K562 (cell line): ENCODE measurements at regions not wholly inside any gene's neighbourhood (a gene's known extent, or its start where the extent isn't known, plus 50 kb on each side); places are given as distances from the start of the nearest gene placed in this dataset.

Experiments
- ATAC-seq: fragments of 200-7000 bp; cut with Tn5 transposase; 3 replicates; pipeline ENCODE4 v1.9.1; 2020; ENCODE audit warnings: moderate library complexity
- BruUV-seq: library from RNA; stranded (reverse); fragments of 400-500 nt; replicated peaks from 2 replicates; lab custom pipeline; 2021; lab: Mats Ljungman, UMichigan
- CTCF ChIA-PET: fragments of 300-600 bp; formaldehyde crosslinking; extraction: SDS; loops from one replicate; lab custom pipeline; 2021; ENCODE audit warnings: low intra/inter-chr PET ratio; lab: Yijun Ruan, JAX
- POLR2A ChIA-PET: fragments of 300-600, 350-650 bp; sonication (Branson Sonifier 250); formaldehyde crosslinking; extraction: SDS; loops from one replicate; lab custom pipeline; 2021; ENCODE audit warnings: antibody characterized with exemption, inconsistent platforms; lab: Yijun Ruan, JAX
- DNase-seq, 4 experiments: peaks; one replicate each; pipeline versions ENCODE4 v3.0.0 to v3.0.0-alpha.2; 2011 to 2018; ENCODE audit warnings: low spot score in 3 of 4, mixed read lengths in 3 of 4; ENCODE audit errors: extremely low read depth in 1 of 4
- FAIRE-seq: peaks from 2 replicates; lab custom pipeline; 2011; peaks lifted over from hg19 to GRCh38; lab: Jason Lieb, UNC
- H2AFZ ChIP-seq: 2 replicates; pipeline ENCODE4 v1.6.0; 2011; ENCODE audit warnings: low read depth, low read length, control low read depth, inconsistent platforms
- H3K27ac ChIP-seq: fragments of 200-600 bp; 3 replicates; pipeline ENCODE4 v1.8.0; 2011; ENCODE audit warnings: low read depth, mild to moderate bottlenecking, control low read depth, inconsistent platforms, low read length, moderate library complexity, mixed read lengths; ENCODE audit errors: extremely low read depth
- H3K27me3 ChIP-seq, 2 experiments: fragments of 300-600 bp in 1 of 2; 2 replicates in 1 of 2; 3 replicates in 1 of 2; pipeline versions ENCODE4 v1.6.0 to v1.8.0; 2011; ENCODE audit warnings: inconsistent platforms in 2 of 2, low read length in 2 of 2, mild to moderate bottlenecking in 1 of 2, mixed read lengths in 1 of 2, moderate library complexity in 1 of 2; ENCODE audit not compliant: control insufficient read depth in 2 of 2, insufficient read depth in 2 of 2
- H3K36me3 ChIP-seq: fragments of 300-600 bp; 3 replicates; pipeline ENCODE4 v1.8.0; 2011; ENCODE audit warnings: mild to moderate bottlenecking, low read length, inconsistent platforms; ENCODE audit not compliant: control insufficient read depth, insufficient read depth
- H3K4me1 ChIP-seq, 2 experiments: fragments of 200-600 bp in 1 of 2; replicated peaks in 1 of 2; 2 replicates in 1 of 2; 3 replicates in 1 of 2; pipeline versions ENCODE4 v1.5.1 to v1.8.0; 2011; ENCODE audit warnings: inconsistent platforms in 2 of 2, low read length in 2 of 2, mild to moderate bottlenecking in 1 of 2, mixed read lengths in 1 of 2, moderate library complexity in 1 of 2; ENCODE audit not compliant: control insufficient read depth in 2 of 2, insufficient read depth in 2 of 2
- H3K4me2 ChIP-seq: 2 replicates; pipeline ENCODE4 v1.6.1; 2011; ENCODE audit warnings: low read length, control low read depth, inconsistent platforms, mixed read lengths; ENCODE audit not compliant: insufficient read depth
- H3K4me3 ChIP-seq: fragments of 200-600 bp; sonication (generic), shearing (Covaris generic); 2 replicates; pipeline ENCODE4 v1.5.1; 2016; ENCODE audit warnings: control low read depth, inconsistent platforms
- H3K79me2 ChIP-seq: fragments of 200-600 bp; 3 replicates; pipeline ENCODE4 v1.8.0; 2011; ENCODE audit warnings: low read length, inconsistent platforms; ENCODE audit not compliant: control insufficient read depth, insufficient read depth
- H3K9ac ChIP-seq, 2 experiments: 2 replicates each; pipeline versions ENCODE4 v1.6.0 to v1.6.1; 2011; ENCODE audit warnings: low read depth in 2 of 2, low read length in 2 of 2, control low read depth in 1 of 2, inconsistent platforms in 1 of 2, mild to moderate bottlenecking in 1 of 2, mixed read lengths in 1 of 2; ENCODE audit not compliant: insufficient read depth in 1 of 2
- H3K9me1 ChIP-seq: one replicate; pipeline ENCODE4 v1.6.0; 2011; ENCODE audit warnings: inconsistent platforms, mild to moderate bottlenecking, low read length, moderate library complexity; ENCODE audit not compliant: control insufficient read depth, insufficient read depth
- H3K9me3 ChIP-seq: replicated peaks from 2 replicates; pipeline ENCODE4 v1.5.1; 2011; ENCODE audit warnings: low read depth, low read length, inconsistent platforms; ENCODE audit not compliant: control insufficient read depth, insufficient read depth
- H4K20me1 ChIP-seq: replicated peaks from 2 replicates; pipeline ENCODE4 v1.6.1; 2011; ENCODE audit warnings: low read length, inconsistent platforms, mixed read lengths; ENCODE audit not compliant: control insufficient read depth, insufficient read depth
- ARID2 ChIP-seq: fragments of 450-650 bp; IDR thresholded peaks from 2 replicates; pipeline ENCODE4 v1.6.1; 2017; ENCODE audit warnings: antibody characterized with exemption, mild to moderate bottlenecking
- CREM ChIP-seq: IDR thresholded peaks from 2 replicates; pipeline ENCODE4 v1.6.1; 2014; ENCODE audit warnings: antibody characterized with exemption, low read depth
- E2F8 ChIP-seq: fragments of 450-650 bp; IDR thresholded peaks from 2 replicates; pipeline ENCODE4 v1.7.1; 2018; ENCODE audit warnings: mild to moderate bottlenecking, low read depth; ENCODE audit not compliant: partially characterized antibody
- KLF6 ChIP-seq: fragments of 250-450 bp; sonication (Bioruptor Pico); IDR thresholded peaks from 2 replicates; pipeline ENCODE4 v1.4.0; 2020; ENCODE audit warnings: mild to moderate bottlenecking, moderate library complexity, borderline replicate concordance
- RFX1 ChIP-seq: fragments of 450-650 bp; IDR thresholded peaks from 2 replicates; pipeline ENCODE4 v1.6.1; 2016; ENCODE audit warnings: mild to moderate bottlenecking, moderate library complexity
- SMARCA4 ChIP-seq: fragments of 450-650 bp; IDR thresholded peaks from 2 replicates; pipeline ENCODE4 v1.6.1; 2016
- STAG1 ChIP-seq: sonication (generic); formaldehyde crosslinking; IDR thresholded peaks from 2 replicates; pipeline ENCODE4 v1.5.0; 2020; ENCODE audit warnings: missing genetic modification reagents, borderline replicate concordance
- THRB ChIP-seq: fragments of 450-650 bp; formaldehyde crosslinking; conservative IDR thresholded peaks from 2 replicates; pipeline ENCODE4 v1.4.0; 2022; ENCODE audit warnings: mild to moderate bottlenecking, missing genetic modification characterization
- ZBTB26 ChIP-seq: fragments of 450-650 bp; formaldehyde crosslinking; IDR thresholded peaks from 2 replicates; pipeline ENCODE4 v1.4.0; 2022; ENCODE audit warnings: missing genetic modification characterization
- WGBS: fragments of 100-300 bp; shearing (Covaris generic); methylation state at CpG from one replicate; pipeline ENCODE4 v1.1.6; 2016; ENCODE audit warnings: low coverage, mixed read lengths; ENCODE audit not compliant: insufficient coverage; ENCODE audit errors: missing lambda C conversion rate; 5-methylcytosine and 5-hydroxymethylcytosine counted together
- in situ Hi-C: fragments of 300-500 bp; cut with MboI; formaldehyde crosslinking; loops from 4 replicates; pipeline ENCODE4 v1.15.0; 2018; ENCODE audit warnings: inconsistent platforms, mixed read lengths
- intact Hi-C: fragments of 100-400 bp; cut with micrococcal nuclease; formaldehyde crosslinking; loops from 2 replicates; pipeline ENCODE4 v1.14.2; 2022

GRCh38 chr1:25043228-25043580 lies 113.1 kb upstream of the RUNX3 start:
- WGBS, result 1% methylated on average over 8 of the region's 8 CpGs
- peaks cover 0 to 3% of the 10 kb centered on the region in 2 experiments; a peak in 1 of 5 replicates for H3K4me1 ChIP-seq
- intact Hi-C loops (no loop called here), in situ Hi-C loops (no loop called here)
- H3K36me3 ChIP-seq, result no peaks in the 10 kb centered on the region
- POLR2A ChIA-PET, result interaction anchor here (0.6 kb wide), 1 partner anchor 176 kb away, joined by 5 read pairs; no protein-coding TSS in a partner anchor
- peaks cover 14 to 71% of the 10 kb centered on the region in 2 experiments; a peak in 4 of 5 replicates for H3K27me3 ChIP-seq
- no peak overlapping the region for H3K27ac ChIP-seq
- DNase-seq (no peak), FAIRE-seq (no peak), ATAC-seq (no peak)
- CTCF ChIA-PET, result no interaction called here
- no peak overlapping the region for H3K9ac ChIP-seq
- TF ChIP-seq STAG1 (CRISPR knock-in tag), result no peak
- TF ChIP-seq ARID2, result no peak
- no peak for TF ChIP-seq THRB
- TF ChIP-seq KLF6 (CRISPR knock-in tag), result no peak
- TF ChIP-seq SMARCA4, result no peak
- TF ChIP-seq ZBTB26 (CRISPR knock-in tag), result no peak
- TF ChIP-seq RFX1, result no peak
- TF ChIP-seq CREM, result no peak
- no peak for TF ChIP-seq E2F8
- H4K20me1 ChIP-seq, result 0 out of 2 replicates have a peak, but pooled peaks cover 3% of the 10 kb centered on the region
- no peak overlapping the region for H3K4me3 ChIP-seq
- BruUV-seq, result no TSS peak
- no peaks in the 10 kb centered on the region for H3K9me3 ChIP-seq
- no peaks in the 10 kb centered on the region for H3K9me1 ChIP-seq
- H2AFZ ChIP-seq, result no peak overlapping the region
- no peaks in the 10 kb centered on the region for H3K79me2 ChIP-seq
- no peak overlapping the region for H3K4me2 ChIP-seq
